ENCODE measurements at regions not wholly inside any gene's neighbourhood (a gene's known extent, or its start where the extent isn't known, plus 50 kb on each side); places are given as distances from the start of the nearest gene placed in this dataset.

- TF ChIP-seq CTCF (conservative IDR thresholded peaks at IDR 0.05 in 1 of 2, IDR thresholded peaks at IDR 0.05 in 1 of 2; ENCODE audit: extremely low read depth in 1 of 2, insufficient read depth in 1 of 2, low read depth in 1 of 2, low read length in 2 of 2), result no peak
- TF ChIP-seq EZH2 (IDR thresholded peaks at IDR 0.05; ENCODE audit: borderline replicate concordance, low read length), result no peak
Observed at GRCh38 chr21:41668051-41668541, 98.8 kb downstream of the RIPK4 start.

Measured in mammary epithelial cell (primary cell).